Cardiac muscle cell (in vitro differentiated cells and primary cell): ENCODE measurements at regions not wholly inside any gene's neighbourhood (a gene's known extent, or its start where the extent isn't known, plus 50 kb on each side); places are given as distances from the start of the nearest gene placed in this dataset.

Experiments
- DNase-seq, 2 donors: peaks; one replicate each; pipeline versions ENCODE4 v3.0.0 to v3.0.0-alpha.2; 2010 to 2017; ENCODE audit warnings: low read depth in 1 of 2, low spot score in 1 of 2
- H3K27ac ChIP-seq: fragments of 200-600 bp; sonication (generic); 2 replicates; pipeline ENCODE4 v1.5.1; 2016
- H3K27me3 ChIP-seq: fragments of 200-600 bp; sonication (generic); 2 replicates; pipeline ENCODE4 v1.6.0; 2016; ENCODE audit warnings: control low read depth
- H3K36me3 ChIP-seq: fragments of 200-600 bp; sonication (generic); 2 replicates; pipeline ENCODE4 v1.5.1; 2016; ENCODE audit warnings: control low read depth
- H3K4me1 ChIP-seq: fragments of 200-600 bp; sonication (generic); 2 replicates; pipeline ENCODE4 v1.8.1; 2017; ENCODE audit warnings: low read depth, mild to moderate bottlenecking, mixed run types
- H3K4me3 ChIP-seq: fragments of 200-600 bp; sonication (generic); 2 replicates; pipeline ENCODE4 v1.5.1; 2016; ENCODE audit warnings: mild to moderate bottlenecking
- H3K9me3 ChIP-seq: fragments of 200-600 bp; sonication (generic); 2 replicates; pipeline ENCODE4 v1.5.1; 2017; ENCODE audit warnings: low read depth, mild to moderate bottlenecking, control low read depth
- CTCF ChIP-seq: IDR thresholded peaks from 2 replicates; pipeline ENCODE4 v1.5.1; 2012; ENCODE audit warnings: low read depth, mild to moderate bottlenecking, low read length

GRCh38 chr5:53323943-53324642 lies 156.3 kb upstream of the FST start:
- H3K4me1 ChIP-seq, result no peaks in the 10 kb centered on the region
- no peak for DNase-seq
- no peaks in the 10 kb centered on the region for H3K36me3 ChIP-seq
- H3K4me3 ChIP-seq, result no peak overlapping the region
- no peak for TF ChIP-seq CTCF
- H3K27me3 ChIP-seq, result no peaks in the 10 kb centered on the region
- H3K9me3 ChIP-seq, result no peaks in the 10 kb centered on the region
- H3K27ac ChIP-seq, result no peak overlapping the region

- DNase-seq, result peak in 1 of 2 donors; percentile 89
- Histone ChIP-seq H3K36me3 (no peaks in the 10 kb centered on the region), H3K9me3 (no peaks in the 10 kb centered on the region), H3K27me3 (no peaks in the 10 kb centered on the region), H3K4me1 (no peaks in the 10 kb centered on the region), H3K27ac (no peak overlapping the region), H3K4me3 (no peak overlapping the region)
- TF ChIP-seq CTCF, result no peak
These were observed 153.8 kb upstream of the FST start for GRCh38 chr5:53326424-53327153.

GRCh38 chr5:53327811-53328334 lies 152.6 kb upstream of the FST start:
- no peaks in the 10 kb centered on the region for H3K27me3 ChIP-seq
- H3K27ac ChIP-seq, result no peak overlapping the region
- DNase-seq, result no peak
- H3K4me3 ChIP-seq, result no peak overlapping the region
- TF ChIP-seq CTCF, result no peak
- no peaks in the 10 kb centered on the region for H3K36me3 ChIP-seq
- no peaks in the 10 kb centered on the region for H3K4me1 ChIP-seq
- no peaks in the 10 kb centered on the region for H3K9me3 ChIP-seq

GRCh38 chr5:53330491-53330890 lies 149.9 kb upstream of the FST start:
- H3K4me3 ChIP-seq, result no peak overlapping the region
- no peak for DNase-seq
- TF ChIP-seq CTCF, result no peak
- H3K9me3 ChIP-seq, result no peaks in the 10 kb centered on the region
- no peak overlapping the region for H3K27ac ChIP-seq
- no peaks in the 10 kb centered on the region for H3K4me1 ChIP-seq
- no peaks in the 10 kb centered on the region for H3K36me3 ChIP-seq
- no peaks in the 10 kb centered on the region for H3K27me3 ChIP-seq

- H3K4me1 ChIP-seq, result no peaks in the 10 kb centered on the region
These were observed 149.0 kb upstream of the FST start for GRCh38 chr5:53331463-53331862.

More at GRCh38 chr5:53331463-53331862, 149.0 kb upstream of the FST start:
- no peaks in the 10 kb centered on the region for H3K9me3 ChIP-seq
- no peak for TF ChIP-seq CTCF
- H3K27ac ChIP-seq, result no peak overlapping the region
- H3K36me3 ChIP-seq, result no peaks in the 10 kb centered on the region
- H3K4me3 ChIP-seq, result no peak overlapping the region
- no peaks in the 10 kb centered on the region for H3K27me3 ChIP-seq
- peak in 1 of 2 donors; percentile 42 for DNase-seq
